ENCODE measurements at regions not wholly inside any gene's neighbourhood (a gene's known extent, or its start where the extent isn't known, plus 50 kb on each side); places are given as distances from the start of the nearest gene placed in this dataset.
"Not testable (repeated sequence)": the region's sequence is repeated elsewhere in the genome, so short reads cannot be mapped to it uniquely, and the experiment has no call there.

DNA sequence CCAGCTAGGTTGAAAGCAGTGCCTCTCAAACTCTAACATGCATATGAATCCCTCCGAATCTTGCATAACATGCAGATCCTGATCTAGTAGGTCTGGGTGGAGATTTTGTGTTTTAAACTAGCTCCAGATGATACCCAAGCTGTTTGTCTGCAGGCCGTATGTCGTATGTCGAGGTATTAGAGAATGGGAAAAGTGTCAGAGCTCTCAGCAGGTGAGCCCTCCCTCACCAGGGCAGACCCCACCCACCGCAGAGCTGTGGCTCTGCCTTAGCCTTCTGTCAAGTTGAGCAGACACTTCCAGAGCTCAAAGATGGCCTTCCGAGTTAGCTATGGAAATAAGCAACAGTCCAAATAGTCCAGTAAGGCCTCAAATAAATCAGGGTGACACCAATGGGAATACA, 83.2 kb upstream of the MAP3K1 start:
- ATAC-seq (no peak), DNase-seq (no peak)

- ATAC-seq, DNase-seq: not testable (repeated sequence)
Observed at GRCh38 chr5:56731473-56731872, 83.9 kb upstream of the MAP3K1 start.

GRCh38 chr5:56729488-56729887, 85.9 kb upstream of the MAP3K1 start:
- ATAC-seq (peak; percentile 36), DNase-seq (no peak)

GRCh38 chr5:56725711-56726411, 89.5 kb upstream of the MAP3K1 start:
- ATAC-seq (no peak), DNase-seq (no peak)

DNA sequence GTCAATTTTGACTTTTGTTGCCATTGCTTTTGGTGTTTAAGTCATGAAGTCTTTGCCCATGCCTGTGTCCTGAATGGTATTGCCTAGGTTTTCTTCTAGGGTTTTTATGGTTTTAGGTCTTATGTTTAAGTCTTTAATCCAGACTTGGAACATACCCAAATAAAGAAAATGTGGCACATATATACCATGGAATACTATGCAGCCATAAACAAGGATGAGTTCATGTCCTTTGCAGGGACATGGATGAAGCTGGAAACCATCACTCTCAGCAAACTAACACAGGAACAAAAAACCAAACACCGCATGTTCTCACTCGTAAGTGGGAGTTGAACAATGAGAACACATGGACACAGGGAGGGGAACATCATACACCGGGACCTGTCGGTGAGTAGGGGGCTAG, 90.5 kb upstream of the MAP3K1 start:
- DNase-seq, ATAC-seq: not testable (repeated sequence)

- no peak for DNase-seq
- ATAC-seq: no peak
Observed at GRCh38 chr5:56722317-56722716, 93.0 kb upstream of the MAP3K1 start.

- DNase-seq (no peak), ATAC-seq (no peak)
Observed at GRCh38 chr5:56717253-56717987, 97.9 kb upstream of the MAP3K1 start.

DNA sequence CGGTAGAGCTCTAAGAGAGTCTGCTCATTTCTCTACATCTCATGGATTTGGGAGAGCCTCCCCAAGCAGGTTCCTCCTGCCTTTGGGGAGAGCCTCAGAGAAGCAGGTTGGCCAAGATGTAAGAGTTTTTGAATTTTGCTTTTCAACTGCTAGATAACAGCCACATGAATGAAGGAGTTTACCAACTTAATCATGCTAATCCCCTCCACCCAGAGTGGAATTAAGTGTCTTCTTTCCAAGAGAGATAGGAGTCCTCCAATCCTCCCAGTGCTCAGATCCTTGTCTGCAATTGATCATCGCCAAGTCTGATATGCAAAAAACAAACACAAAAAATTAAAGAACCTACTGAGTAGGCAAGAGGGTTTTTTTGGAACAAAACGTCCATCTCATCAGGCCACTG, 99.4 kb upstream of the MAP3K1 start:
- ATAC-seq (no peak), DNase-seq (no peak)

GRCh38 chr5:56712895-56713591, 102.3 kb upstream of the MAP3K1 start:
- no peak for DNase-seq

DNA sequence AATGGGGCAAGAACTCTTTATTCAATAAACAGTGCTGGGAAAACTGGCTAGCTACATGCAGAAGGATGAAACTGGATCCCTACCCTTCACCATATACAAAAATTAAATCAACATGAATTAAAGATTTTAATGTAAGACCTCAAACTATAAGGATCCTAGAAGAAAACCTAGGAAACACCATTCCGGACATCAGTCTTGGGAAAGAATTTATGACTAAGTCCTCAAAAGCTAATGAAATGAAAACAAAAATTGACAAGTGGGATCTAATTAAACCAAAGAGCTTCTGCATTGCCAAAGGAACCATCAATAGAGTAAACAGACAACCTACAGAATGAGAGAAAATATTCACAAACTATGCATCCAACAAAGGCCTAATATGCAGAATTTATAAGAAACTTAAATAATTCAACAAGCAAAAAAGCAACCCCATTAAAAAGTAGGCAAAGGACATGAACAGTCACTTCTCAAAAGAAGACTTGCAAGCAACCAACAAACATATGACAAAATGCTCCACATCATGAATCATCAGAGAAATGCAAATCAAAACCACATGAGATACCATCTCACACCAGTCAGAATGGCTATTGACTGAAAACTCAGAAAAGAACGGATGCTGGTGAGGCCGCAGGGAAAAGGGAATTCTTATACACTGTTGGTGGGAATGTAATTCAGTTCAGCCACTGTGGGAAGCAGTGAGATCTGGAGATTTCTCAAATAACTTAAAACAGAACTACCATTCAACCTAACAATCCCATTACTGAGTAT, 104.3 kb upstream of the MAP3K1 start:
- ATAC-seq (no peak), DNase-seq (no peak)

More at GRCh38 chr5:56712895-56713591, 102.3 kb upstream of the MAP3K1 start:
- ATAC-seq: no peak

DNA sequence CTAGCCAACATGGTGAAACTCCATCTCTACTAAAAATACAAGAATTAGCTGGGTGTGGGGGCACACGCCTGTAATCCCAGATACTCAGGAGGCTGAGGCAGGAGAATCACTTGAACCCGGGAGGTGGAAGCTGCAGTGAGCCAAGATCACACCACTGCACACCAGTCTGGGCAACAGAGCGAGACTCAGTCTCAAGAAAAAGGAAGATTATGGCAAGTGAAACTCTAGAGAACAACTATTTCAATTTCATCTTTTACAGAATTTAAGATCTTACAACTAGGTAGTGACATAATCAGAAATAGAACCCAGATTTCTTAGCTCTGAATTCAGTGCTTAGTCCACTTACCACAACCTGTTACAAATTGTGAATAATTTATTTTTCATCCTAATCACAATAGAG, 108.8 kb upstream of the MAP3K1 start:
- DNase-seq (no peak), ATAC-seq (no peak)

GRCh38 chr5:56705217-56705616, 110.1 kb upstream of the MAP3K1 start:
- no peak for DNase-seq
- ATAC-seq: no peak

GRCh38 chr5:56703952-56704351, 111.4 kb upstream of the MAP3K1 start:
- ATAC-seq (no peak), DNase-seq (no peak)

- ATAC-seq (no peak), DNase-seq (no peak)
Observed at GRCh38 chr5:56700711-56701110, 114.6 kb upstream of the MAP3K1 start.

GRCh38 chr5:56699538-56699937, 115.8 kb upstream of the MAP3K1 start:
- no peak for ATAC-seq
- no peak for DNase-seq

DNA sequence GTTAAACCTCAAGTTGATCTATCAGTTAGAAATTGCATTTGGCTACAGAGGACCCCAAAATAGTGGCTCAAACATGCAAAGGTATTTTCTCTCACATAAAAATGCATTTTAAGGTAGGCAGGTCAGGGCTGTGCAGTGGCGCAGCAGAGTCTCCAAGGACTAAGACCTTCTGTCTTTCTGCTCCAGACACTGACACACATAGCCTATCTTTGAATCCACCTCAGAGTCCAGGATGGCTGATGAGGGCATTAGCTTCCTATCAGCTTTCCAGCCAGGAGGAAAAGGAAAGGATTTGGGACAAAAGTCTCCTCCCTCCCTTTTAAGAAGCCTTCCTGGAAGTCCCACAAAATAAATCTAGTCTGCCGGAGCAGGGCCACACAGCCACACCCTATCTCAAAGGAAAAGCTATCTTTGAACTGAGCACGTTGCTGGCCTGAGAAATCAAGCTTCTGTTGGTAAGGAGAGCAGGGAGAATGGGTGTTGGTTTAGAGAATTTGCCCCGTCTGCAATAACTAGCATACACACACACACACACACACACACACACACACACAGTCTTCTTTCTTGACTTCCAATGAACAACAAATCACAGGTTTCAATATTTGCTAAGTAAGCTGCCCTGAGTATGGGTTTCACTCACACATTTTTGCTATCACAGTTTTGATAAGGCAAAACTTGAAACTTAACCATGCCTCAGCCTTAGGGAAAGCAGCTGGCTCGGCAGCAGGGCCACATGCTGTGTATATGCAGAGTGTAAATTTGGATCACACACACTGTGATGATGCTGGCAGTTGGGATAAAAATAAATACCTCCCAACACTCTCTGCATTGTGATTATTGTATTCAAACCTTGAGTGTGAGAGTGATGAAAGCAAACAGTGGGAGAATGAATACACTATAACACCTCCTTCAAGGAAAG, 116.6 kb upstream of the MAP3K1 start:
- DNase-seq: no peak
- ATAC-seq: no peak

GRCh38 chr5:56696900-56697299, 118.4 kb upstream of the MAP3K1 start:
- DNase-seq (no peak), ATAC-seq (no peak)

DNA sequence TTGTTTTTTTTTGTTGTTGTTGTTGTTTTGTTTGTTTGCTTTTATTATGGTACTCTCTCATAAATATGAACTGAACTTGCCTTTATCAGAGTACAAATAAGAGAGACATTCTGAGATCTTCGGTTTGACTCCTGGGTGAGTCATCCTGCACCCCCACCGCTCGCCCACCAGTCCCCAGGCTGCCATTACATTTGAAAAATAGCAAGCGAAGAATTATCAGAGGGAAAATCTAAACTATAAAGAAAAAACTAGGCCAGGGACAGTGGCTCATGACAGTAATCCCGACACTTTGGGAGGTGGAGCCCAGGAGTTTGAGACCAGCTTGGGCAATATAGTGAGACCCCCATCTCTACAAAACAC, 122.1 kb upstream of the MAP3K1 start:
- ATAC-seq (no peak), DNase-seq (peak; percentile 43)

- ATAC-seq: peak; percentile 47
- DNase-seq: no peak
Observed at GRCh38 chr5:56692359-56693219, 122.8 kb upstream of the MAP3K1 start.

DNA sequence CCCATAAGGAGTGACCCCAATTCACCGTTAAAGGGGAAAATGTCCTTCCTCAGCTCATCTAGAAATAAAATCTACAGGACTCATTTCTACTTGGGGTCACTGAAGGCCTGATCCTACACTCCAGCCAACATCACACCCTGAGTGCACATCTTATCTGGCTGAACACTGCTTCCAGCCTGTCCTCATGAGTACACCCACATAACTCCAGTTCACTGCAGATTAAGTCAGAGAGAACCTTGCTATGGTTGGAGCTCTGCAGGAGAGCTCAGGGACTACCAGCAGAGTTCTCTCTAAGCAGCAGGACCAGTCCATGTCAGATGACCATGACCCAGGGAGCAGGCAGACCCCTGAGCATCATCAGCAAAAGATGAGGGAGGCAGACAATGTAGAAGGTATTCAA, 126.9 kb upstream of the MAP3K1 start:
- DNase-seq: no peak
- ATAC-seq: no peak

Measured in stimulated activated naive CD8-positive, alpha-beta T cell treated with anti-CD3 and anti-CD28 coated beads, Interleukin-15, Interleukin-2, amounts not matched to agents 100 U/mL and 50 U/mL, for 24 hours (primary cell).